ENCODE measurements at regions not wholly inside any gene's neighbourhood (a gene's known extent, or its start where the extent isn't known, plus 50 kb on each side); places are given as distances from the start of the nearest gene placed in this dataset.
A peak's percentile ranks its signal among the peaks of the same experiment; 100 is the strongest.

DNA sequence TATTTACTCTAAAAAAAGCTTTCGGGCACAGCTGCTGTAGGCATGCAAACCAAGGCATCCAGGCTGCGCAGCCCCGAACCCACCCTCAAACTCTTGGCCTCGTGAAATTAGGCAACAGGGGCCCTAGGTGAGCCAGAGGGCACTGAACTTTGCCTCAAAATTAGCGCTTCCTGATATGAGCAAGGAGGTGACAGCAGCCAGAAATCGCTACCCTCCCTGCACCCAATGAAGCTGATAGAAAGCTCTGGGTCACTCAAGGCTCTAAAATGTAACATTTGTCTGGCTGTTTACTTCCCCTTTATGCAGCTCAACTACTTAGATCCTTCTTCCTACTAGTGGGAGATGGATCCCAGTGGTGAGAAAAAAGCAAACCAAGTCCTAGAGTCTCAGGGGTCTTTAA is 61.8 kb downstream of the PITPNM2 start:
- TF ChIP-seq, protein P1, sequence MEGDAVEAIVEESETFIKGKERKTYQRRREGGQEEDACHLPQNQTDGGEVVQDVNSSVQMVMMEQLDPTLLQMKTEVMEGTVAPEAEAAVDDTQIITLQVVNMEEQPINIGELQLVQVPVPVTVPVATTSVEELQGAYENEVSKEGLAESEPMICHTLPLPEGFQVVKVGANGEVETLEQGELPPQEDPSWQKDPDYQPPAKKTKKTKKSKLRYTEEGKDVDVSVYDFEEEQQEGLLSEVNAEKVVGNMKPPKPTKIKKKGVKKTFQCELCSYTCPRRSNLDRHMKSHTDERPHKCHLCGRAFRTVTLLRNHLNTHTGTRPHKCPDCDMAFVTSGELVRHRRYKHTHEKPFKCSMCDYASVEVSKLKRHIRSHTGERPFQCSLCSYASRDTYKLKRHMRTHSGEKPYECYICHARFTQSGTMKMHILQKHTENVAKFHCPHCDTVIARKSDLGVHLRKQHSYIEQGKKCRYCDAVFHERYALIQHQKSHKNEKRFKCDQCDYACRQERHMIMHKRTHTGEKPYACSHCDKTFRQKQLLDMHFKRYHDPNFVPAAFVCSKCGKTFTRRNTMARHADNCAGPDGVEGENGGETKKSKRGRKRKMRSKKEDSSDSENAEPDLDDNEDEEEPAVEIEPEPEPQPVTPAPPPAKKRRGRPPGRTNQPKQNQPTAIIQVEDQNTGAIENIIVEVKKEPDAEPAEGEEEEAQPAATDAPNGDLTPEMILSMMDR (IDR thresholded peaks at IDR 0.05; ENCODE audit: unreplicated experiment) = no peak
- H3K9me3 Mint-ChIP-seq (ENCODE audit: low read depth, unreplicated experiment) = no peaks in the 10 kb centered on the region
- no peak overlapping the region for H3K4me3 Mint-ChIP-seq (ENCODE audit: low read depth, unreplicated experiment)
- H3K36me3 Mint-ChIP-seq (ENCODE audit: insufficient read depth, unreplicated experiment) = peaks cover 5% of the 10 kb centered on the region
- DNase-seq = no peak
- CTCF ChIA-PET = interaction anchor here (0.9 to 1.3 kb wide), 3 partner anchors 14 to 53 kb away, joined by 3 to 5 read pairs (median 3); no protein-coding TSS in a partner anchor
- H3K4me1 Mint-ChIP-seq (ENCODE audit: low read depth, unreplicated experiment) = peaks cover 65% of the 10 kb centered on the region
- H3K27ac Mint-ChIP-seq (ENCODE audit: unreplicated experiment) = peak overlapping the region; percentile 65
- intact Hi-C loops (cut with micrococcal nuclease; ENCODE audit: unreplicated experiment) = loop anchor here (5.0 kb wide), 1 partner anchor 53 kb away; no protein-coding TSS in a partner anchor
- no peaks in the 10 kb centered on the region for H3K27me3 Mint-ChIP-seq (ENCODE audit: unreplicated experiment)
- BruUV-seq (replicated peaks) = no TSS peak

DNA sequence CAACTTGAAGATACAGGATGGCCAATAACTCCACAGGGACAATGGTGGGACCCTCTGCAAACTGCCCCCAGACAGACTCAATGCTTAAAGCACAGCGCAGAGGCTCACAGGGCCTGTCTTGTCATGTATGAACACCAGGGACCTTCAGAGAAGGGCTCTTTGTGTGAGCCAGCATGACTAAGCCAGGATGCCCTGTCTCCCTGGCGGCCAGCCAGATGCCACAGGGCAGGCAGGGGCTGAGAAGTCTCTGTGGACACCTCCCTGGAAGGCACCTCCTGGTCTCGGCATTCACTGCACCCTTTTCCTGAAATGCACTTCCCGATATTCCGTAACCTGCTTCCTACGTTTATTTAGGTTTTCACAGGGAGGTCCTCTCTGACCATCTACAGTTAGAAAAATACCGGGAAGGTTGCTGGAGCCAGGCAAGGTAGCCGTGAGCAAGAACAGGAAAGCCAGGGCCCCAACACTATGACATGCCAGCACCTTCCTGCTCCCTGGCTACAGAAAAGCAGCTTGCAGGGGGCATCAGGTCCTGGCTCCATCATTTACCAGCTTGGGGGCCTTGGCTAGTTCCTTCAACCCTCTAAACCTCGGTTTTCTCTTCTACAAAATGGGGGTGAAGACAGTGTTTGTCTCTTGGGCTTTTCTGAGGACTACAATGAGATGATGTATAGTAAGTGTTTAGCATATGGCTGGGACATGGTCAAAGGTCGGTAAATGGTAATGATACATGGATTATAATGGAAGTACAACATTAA is 65.0 kb downstream of the PITPNM2 start:
- BruUV-seq (replicated peaks) = no TSS peak
- intact Hi-C loops (cut with micrococcal nuclease; ENCODE audit: unreplicated experiment) = loop anchor here (5.0 kb wide), 1 partner anchor 56 kb away; no protein-coding TSS in a partner anchor

DNA sequence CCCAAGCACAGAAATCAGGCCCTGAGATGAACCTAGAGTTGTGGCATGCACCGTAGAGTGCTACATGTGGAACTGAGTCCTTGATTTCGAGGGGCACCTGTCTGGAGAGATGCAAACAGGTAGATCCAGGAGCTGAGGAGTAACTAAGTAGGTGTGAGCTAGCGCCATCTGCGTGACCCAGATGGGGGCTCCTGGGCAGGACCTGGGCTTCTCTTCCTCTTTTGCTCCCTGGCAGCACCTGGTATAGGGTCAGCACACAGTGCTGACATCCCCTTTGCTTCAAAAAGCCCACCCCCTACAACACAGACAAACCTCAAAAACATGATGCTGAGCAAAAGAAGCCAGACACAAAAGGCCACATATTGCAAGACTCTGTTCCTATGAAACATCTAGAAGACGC is 65.8 kb downstream of the PITPNM2 start:
- H3K36me3 Mint-ChIP-seq (ENCODE audit: insufficient read depth, unreplicated experiment) = peaks cover 5% of the 10 kb centered on the region

More for the DNA sequence above, 65.0 kb downstream of the PITPNM2 start:
- Mint-ChIP-seq H3K27me3 (ENCODE audit: unreplicated experiment) (no peaks in the 10 kb centered on the region), H3K9me3 (ENCODE audit: low read depth, unreplicated experiment) (no peaks in the 10 kb centered on the region), H3K4me1 (ENCODE audit: low read depth, unreplicated experiment) (peaks cover 64% of the 10 kb centered on the region), H3K4me3 (ENCODE audit: low read depth, unreplicated experiment) (no peak overlapping the region), H3K36me3 (ENCODE audit: insufficient read depth, unreplicated experiment) (peaks cover 5% of the 10 kb centered on the region), H3K27ac (ENCODE audit: unreplicated experiment) (peak overlapping the region; percentile 23)
- TF ChIP-seq, protein P1 (IDR thresholded peaks at IDR 0.05; ENCODE audit: unreplicated experiment) = no peak
- CTCF ChIA-PET = no interaction called here
- DNase-seq = peak; percentile 95

DNA sequence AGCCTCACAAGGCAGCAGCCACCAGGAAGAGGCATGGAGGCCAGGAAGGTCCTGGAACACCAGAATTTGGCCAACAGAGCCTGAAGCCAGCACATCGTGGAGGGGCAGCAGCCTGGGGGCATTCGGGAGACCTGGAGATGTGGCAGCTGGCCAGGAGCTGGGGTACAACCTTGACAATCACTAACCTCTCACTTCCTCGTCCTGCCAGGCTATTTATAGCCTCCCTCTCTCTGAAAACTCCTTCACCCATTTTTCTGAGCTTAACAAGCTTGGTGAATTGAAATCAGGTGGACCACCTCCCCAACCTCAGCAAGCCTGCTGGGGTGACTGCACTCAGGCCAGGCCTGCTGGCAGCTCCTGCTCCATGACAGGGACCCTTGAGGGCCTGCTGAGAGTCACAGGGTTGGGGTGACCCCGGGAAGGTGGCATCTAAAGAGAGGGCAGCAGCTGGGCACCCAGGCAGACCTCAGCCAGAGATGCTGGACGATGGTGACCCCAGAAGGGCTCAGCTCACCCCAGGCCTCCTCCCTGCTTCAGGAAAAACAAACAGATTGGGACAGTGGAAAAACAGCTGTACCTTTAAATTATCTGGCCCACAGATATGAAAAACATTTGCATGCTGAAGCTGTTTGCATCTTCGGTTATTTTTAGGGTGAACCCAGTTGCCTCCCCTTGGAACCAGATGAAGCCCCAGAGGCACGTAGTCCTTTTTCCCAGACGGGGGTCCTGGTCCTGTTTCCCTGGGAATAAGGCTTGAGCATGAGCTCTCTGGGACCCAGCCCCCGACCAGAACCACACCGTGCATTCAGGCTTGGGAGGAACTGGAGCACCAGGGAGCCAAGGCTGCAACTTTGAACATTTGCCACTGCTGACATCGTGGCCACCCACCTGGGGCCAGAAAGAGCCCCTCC is 67.0 kb downstream of the PITPNM2 start:
- CTCF ChIA-PET = interaction anchor here (1.0 to 1.3 kb wide), 2 partner anchors 18 to 136 kb away, joined by 3 to 9 read pairs; no protein-coding TSS in a partner anchor
- peak; percentile 13 for DNase-seq
- no TSS peak for BruUV-seq (replicated peaks)
- TF ChIP-seq, protein P1 (IDR thresholded peaks at IDR 0.05; ENCODE audit: unreplicated experiment) = no peak
- Mint-ChIP-seq H3K4me3 (ENCODE audit: low read depth, unreplicated experiment) (no peak overlapping the region), H3K9me3 (ENCODE audit: low read depth, unreplicated experiment) (no peaks in the 10 kb centered on the region), H3K27ac (ENCODE audit: unreplicated experiment) (no peak overlapping the region), H3K4me1 (ENCODE audit: low read depth, unreplicated experiment) (peaks cover 51% of the 10 kb centered on the region), H3K27me3 (ENCODE audit: unreplicated experiment) (no peaks in the 10 kb centered on the region), H3K36me3 (ENCODE audit: insufficient read depth, unreplicated experiment) (peaks cover 5% of the 10 kb centered on the region)
- intact Hi-C loops (cut with micrococcal nuclease; ENCODE audit: unreplicated experiment) = no loop called here

More for the DNA sequence above, 65.8 kb downstream of the PITPNM2 start:
- peaks cover 63% of the 10 kb centered on the region for H3K4me1 Mint-ChIP-seq (ENCODE audit: low read depth, unreplicated experiment)
- no peaks in the 10 kb centered on the region for H3K27me3 Mint-ChIP-seq (ENCODE audit: unreplicated experiment)
- peak overlapping the region; percentile 23 for H3K27ac Mint-ChIP-seq (ENCODE audit: unreplicated experiment)
- DNase-seq = no peak
- no TSS peak for BruUV-seq (replicated peaks)
- CTCF ChIA-PET = interaction anchor here (0.6 kb wide), 1 partner anchor 16 kb away, joined by 4 read pairs; no protein-coding TSS in a partner anchor
- TF ChIP-seq, protein P1 (IDR thresholded peaks at IDR 0.05; ENCODE audit: unreplicated experiment) = no peak
- H3K4me3 Mint-ChIP-seq (ENCODE audit: low read depth, unreplicated experiment) = peak overlapping the region; percentile 13
- no peaks in the 10 kb centered on the region for H3K9me3 Mint-ChIP-seq (ENCODE audit: low read depth, unreplicated experiment)
- intact Hi-C loops (cut with micrococcal nuclease; ENCODE audit: unreplicated experiment) = loop anchor here (5.0 kb wide), 1 partner anchor 57 kb away; no protein-coding TSS in a partner anchor
